Keratinocyte (primary cell): ENCODE measurements at regions not wholly inside any gene's neighbourhood (a gene's known extent, or its start where the extent isn't known, plus 50 kb on each side); places are given as distances from the start of the nearest gene placed in this dataset.

Experiments
- DNase-seq: peaks from one replicate; pipeline ENCODE4 v3.0.0-alpha.2; 2011; ENCODE audit warnings: low read depth, missing footprints, low spot score
- FAIRE-seq: peaks from 2 replicates; lab custom pipeline; 2011; peaks lifted over from hg19 to GRCh38; lab: Jason Lieb, UNC
- H2AFZ ChIP-seq: 2 replicates; pipeline ENCODE4 v1.6.0; 2012; ENCODE audit warnings: low read length, control low read depth, inconsistent platforms; ENCODE audit not compliant: control insufficient read depth
- H3K27ac ChIP-seq: 2 replicates; pipeline ENCODE4 v1.5.1; 2011; ENCODE audit warnings: low read length; ENCODE audit not compliant: control insufficient read depth, insufficient read depth
- H3K27me3 ChIP-seq: 3 replicates; pipeline ENCODE4 v1.6.0; 2011; ENCODE audit warnings: low read length; ENCODE audit not compliant: control insufficient read depth, insufficient read depth; ENCODE audit errors: extremely low read depth
- H3K36me3 ChIP-seq, 2 experiments: 2 replicates in 1 of 2; 3 replicates in 1 of 2; pipeline ENCODE4 v1.5.1; 2011; ENCODE audit warnings: low read length in 2 of 2, mild to moderate bottlenecking in 1 of 2; ENCODE audit not compliant: control insufficient read depth in 2 of 2, insufficient read depth in 2 of 2; ENCODE audit errors: extremely low read depth in 1 of 2
- H3K4me1 ChIP-seq: 3 replicates; pipeline ENCODE4 v1.5.1; 2011; ENCODE audit warnings: low read length; ENCODE audit not compliant: control insufficient read depth, insufficient read depth; ENCODE audit errors: extremely low read depth
- H3K4me2 ChIP-seq: 3 replicates; pipeline ENCODE4 v1.6.0; 2011; ENCODE audit warnings: low read depth, low read length; ENCODE audit not compliant: control insufficient read depth, insufficient read depth; ENCODE audit errors: extremely low read depth
- H3K4me3 ChIP-seq, 3 experiments: fragments of 200-600 bp in 1 of 3; sonication (generic) in 1 of 3; 2 replicates in 2 of 3; 3 replicates in 1 of 3; pipeline ENCODE4 v1.5.1; 2011 to 2016; ENCODE audit warnings: low read length in 3 of 3, mild to moderate bottlenecking in 3 of 3, control low read depth in 2 of 3, inconsistent platforms in 1 of 3, low read depth in 1 of 3, mixed read lengths in 1 of 3, mixed run types in 1 of 3, moderate library complexity in 1 of 3; ENCODE audit not compliant: control insufficient read depth in 2 of 3, insufficient read depth in 2 of 3; ENCODE audit errors: extremely low read depth in 1 of 3
- H3K79me2 ChIP-seq: 2 replicates; pipeline ENCODE4 v1.6.0; 2012; ENCODE audit warnings: low read length; ENCODE audit not compliant: control insufficient read depth, insufficient read depth
- H3K9ac ChIP-seq: 3 replicates; pipeline ENCODE4 v1.6.0; 2011; ENCODE audit warnings: low read length; ENCODE audit not compliant: control insufficient read depth, insufficient read depth; ENCODE audit errors: extremely low read depth
- H3K9me1 ChIP-seq: 3 replicates; pipeline ENCODE4 v1.6.0; 2011; ENCODE audit warnings: low read length; ENCODE audit not compliant: control insufficient read depth, insufficient read depth; ENCODE audit errors: extremely low read depth
- H3K9me3 ChIP-seq: 2 replicates; pipeline ENCODE4 v1.5.1; 2012; ENCODE audit warnings: low read depth, low read length; ENCODE audit not compliant: control insufficient read depth
- H4K20me1 ChIP-seq: 3 replicates; pipeline ENCODE4 v1.6.0; 2011; ENCODE audit warnings: low read length; ENCODE audit not compliant: control insufficient read depth, insufficient read depth; ENCODE audit errors: extremely low read depth
- EZH2 ChIP-seq: IDR thresholded peaks from one replicate; pipeline ENCODE4 v1.6.1; 2012; ENCODE audit warnings: inconsistent platforms, mild to moderate bottlenecking, low read length, moderate library complexity
- dilution Hi-C: fragments of 300-500 bp; cut with MboI; formaldehyde crosslinking; loops from one replicate; pipeline ENCODE4 v1.7.0; 2020; ENCODE audit warnings: low sequenced_read_pairs; ENCODE audit not compliant: extremely low pct_ligation_motif_present
- TF ChIP-seq, protein P1 (sequence below), 3 experiments: IDR thresholded peaks in 1 of 3; conservative IDR thresholded peaks in 1 of 3; optimal IDR thresholded peaks in 1 of 3; 2 replicates in 2 of 3; 3 replicates in 1 of 3; pipeline versions ENCODE3 to v1.5.1; 2011; ENCODE audit warnings: low read length in 3 of 3, mild to moderate bottlenecking in 3 of 3, moderate library complexity in 2 of 3, control low read depth in 1 of 3, inconsistent platforms in 1 of 3; ENCODE audit not compliant: insufficient read depth in 2 of 3; ENCODE audit errors: extremely low read depth in 1 of 3

DNA sequence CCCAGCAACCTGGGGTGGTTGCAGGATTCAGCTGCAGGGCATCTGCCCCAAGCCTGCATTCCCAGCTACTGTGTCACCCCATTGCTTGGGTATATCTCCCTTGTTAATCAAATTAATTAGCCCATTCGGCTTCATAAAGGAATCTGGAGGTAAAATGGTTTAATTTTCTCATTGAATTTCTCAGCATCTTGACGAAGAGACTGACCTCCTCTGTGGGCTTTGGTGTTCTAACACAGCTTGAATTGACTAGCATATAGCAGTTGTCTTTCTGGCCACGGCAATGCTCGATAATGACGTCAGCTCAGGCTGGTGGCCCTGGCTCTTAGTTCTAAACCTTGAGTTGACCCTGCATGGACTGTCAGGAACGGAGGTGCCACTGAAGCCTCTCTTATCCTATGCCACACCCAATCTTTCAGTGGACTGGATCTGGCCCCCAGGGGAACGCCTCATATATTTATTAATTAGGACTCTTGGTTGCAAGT, 72.4 kb downstream of the MSX2 start:
- no peaks in the 10 kb centered on the region for H3K79me2 ChIP-seq
- H4K20me1 ChIP-seq = no peaks in the 10 kb centered on the region
- H3K9me1 ChIP-seq = no peaks in the 10 kb centered on the region
- DNase-seq = no peak
- no peak overlapping the region for H3K9ac ChIP-seq
- no peak for TF ChIP-seq EZH2
- TF ChIP-seq, protein P1, sequence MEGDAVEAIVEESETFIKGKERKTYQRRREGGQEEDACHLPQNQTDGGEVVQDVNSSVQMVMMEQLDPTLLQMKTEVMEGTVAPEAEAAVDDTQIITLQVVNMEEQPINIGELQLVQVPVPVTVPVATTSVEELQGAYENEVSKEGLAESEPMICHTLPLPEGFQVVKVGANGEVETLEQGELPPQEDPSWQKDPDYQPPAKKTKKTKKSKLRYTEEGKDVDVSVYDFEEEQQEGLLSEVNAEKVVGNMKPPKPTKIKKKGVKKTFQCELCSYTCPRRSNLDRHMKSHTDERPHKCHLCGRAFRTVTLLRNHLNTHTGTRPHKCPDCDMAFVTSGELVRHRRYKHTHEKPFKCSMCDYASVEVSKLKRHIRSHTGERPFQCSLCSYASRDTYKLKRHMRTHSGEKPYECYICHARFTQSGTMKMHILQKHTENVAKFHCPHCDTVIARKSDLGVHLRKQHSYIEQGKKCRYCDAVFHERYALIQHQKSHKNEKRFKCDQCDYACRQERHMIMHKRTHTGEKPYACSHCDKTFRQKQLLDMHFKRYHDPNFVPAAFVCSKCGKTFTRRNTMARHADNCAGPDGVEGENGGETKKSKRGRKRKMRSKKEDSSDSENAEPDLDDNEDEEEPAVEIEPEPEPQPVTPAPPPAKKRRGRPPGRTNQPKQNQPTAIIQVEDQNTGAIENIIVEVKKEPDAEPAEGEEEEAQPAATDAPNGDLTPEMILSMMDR (optimal IDR thresholded peaks at IDR 0.05 in 1 of 3, IDR thresholded peaks at IDR 0.05 in 1 of 3, conservative IDR thresholded peaks at IDR 0.05 in 1 of 3; ENCODE audit: extremely low read depth in 1 of 3, insufficient read depth in 2 of 3, low read length in 3 of 3) = no peak
- no peak overlapping the region for H3K4me3 ChIP-seq
- no peak overlapping the region for H3K4me2 ChIP-seq
- no peaks in the 10 kb centered on the region for H3K4me1 ChIP-seq
- no peaks in the 10 kb centered on the region for H3K27me3 ChIP-seq
- H3K27ac ChIP-seq = no peak overlapping the region
- no peaks in the 10 kb centered on the region for H3K36me3 ChIP-seq
- H3K9me3 ChIP-seq = no peaks in the 10 kb centered on the region
- H2AFZ ChIP-seq = no peak overlapping the region
- no peak for FAIRE-seq
- dilution Hi-C loops = no loop called here

DNA sequence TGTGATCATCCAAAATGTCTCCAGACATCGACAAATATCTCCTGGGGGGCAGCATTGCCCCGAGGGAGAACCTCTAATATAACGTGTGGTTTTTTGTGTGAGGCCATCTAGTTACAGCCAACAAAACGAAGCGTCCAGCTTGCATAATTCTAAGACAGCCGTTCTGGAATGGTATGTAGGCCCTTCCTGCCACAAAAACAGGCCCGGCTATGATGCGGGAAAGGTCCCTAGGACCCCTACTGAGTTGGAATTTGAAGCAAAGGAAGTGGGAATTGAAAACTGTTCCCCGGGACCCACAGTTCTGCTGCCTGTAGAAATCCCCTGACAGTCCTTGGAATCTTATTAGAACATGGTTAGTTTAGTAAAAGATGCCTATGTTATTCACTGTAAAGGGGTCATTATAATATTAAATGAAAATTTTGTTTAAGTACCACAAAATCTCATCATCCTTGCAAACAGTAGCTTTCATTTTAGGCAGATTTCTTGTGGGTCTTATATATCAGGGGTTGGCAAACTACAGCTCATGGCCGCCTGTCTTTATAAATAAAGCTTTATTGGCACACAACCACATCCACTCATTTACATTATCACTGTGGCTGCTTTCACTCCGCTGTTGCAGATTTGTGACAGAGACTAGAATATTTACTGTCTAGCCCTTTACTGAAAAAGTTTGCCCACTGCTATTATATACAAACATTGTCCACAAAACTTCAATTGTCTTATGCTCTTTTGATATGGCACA, 70.7 kb downstream of the MSX2 start:
- H3K9me3 ChIP-seq = no peaks in the 10 kb centered on the region
- H3K27me3 ChIP-seq = no peaks in the 10 kb centered on the region
- H3K36me3 ChIP-seq = no peaks in the 10 kb centered on the region
- TF ChIP-seq, protein P1 (optimal IDR thresholded peaks at IDR 0.05 in 1 of 3, IDR thresholded peaks at IDR 0.05 in 1 of 3, conservative IDR thresholded peaks at IDR 0.05 in 1 of 3; ENCODE audit: extremely low read depth in 1 of 3, insufficient read depth in 2 of 3, low read length in 3 of 3) = no peak
- no peak for TF ChIP-seq EZH2
- no peaks in the 10 kb centered on the region for H3K4me1 ChIP-seq
- H4K20me1 ChIP-seq = no peaks in the 10 kb centered on the region
- FAIRE-seq = no peak
- no peak overlapping the region for H2AFZ ChIP-seq
- H3K9me1 ChIP-seq = no peaks in the 10 kb centered on the region
- no peak overlapping the region for H3K4me3 ChIP-seq
- dilution Hi-C loops = no loop called here
- no peak for DNase-seq
- no peak overlapping the region for H3K4me2 ChIP-seq
- no peak overlapping the region for H3K9ac ChIP-seq
- no peaks in the 10 kb centered on the region for H3K79me2 ChIP-seq
- no peak overlapping the region for H3K27ac ChIP-seq
